Pulmonary artery endothelial cell (primary cell): ENCODE measurements at regions not wholly inside any gene's neighbourhood (a gene's known extent, or its start where the extent isn't known, plus 50 kb on each side); places are given as distances from the start of the nearest gene placed in this dataset.
"Not testable (repeated sequence)": the region's sequence is repeated elsewhere in the genome, so short reads cannot be mapped to it uniquely, and the experiment has no call there.

Experiments
- DNase-seq: peaks from one replicate; pipeline ENCODE4 v3.0.0-alpha.2; 2011; ENCODE audit warnings: low read depth, low spot score

GRCh38 chr22:49466878-49467595 lies 360.6 kb downstream of the BRD1 start:
- no peak for DNase-seq

DNA sequence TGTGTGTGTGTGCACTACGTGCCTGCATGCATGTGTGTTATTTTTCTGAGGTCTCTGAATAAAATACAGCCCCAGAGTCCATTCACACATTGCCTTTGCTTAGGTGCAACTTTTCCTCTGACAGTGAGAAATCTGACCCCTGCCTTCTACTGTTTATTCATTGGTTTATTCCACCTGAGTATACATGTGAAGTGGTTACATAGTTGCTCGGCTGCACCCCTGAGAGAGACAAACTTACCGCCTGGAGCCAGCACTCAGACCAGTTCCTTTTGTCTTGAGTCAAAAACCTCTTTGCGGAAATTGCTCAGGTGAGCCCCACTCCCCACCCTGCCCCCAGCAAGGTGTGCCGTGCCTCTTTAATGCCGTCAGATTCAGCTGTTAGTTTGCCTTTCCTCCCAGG lies 363.6 kb downstream of the BRD1 start:
- no peak for DNase-seq

DNA sequence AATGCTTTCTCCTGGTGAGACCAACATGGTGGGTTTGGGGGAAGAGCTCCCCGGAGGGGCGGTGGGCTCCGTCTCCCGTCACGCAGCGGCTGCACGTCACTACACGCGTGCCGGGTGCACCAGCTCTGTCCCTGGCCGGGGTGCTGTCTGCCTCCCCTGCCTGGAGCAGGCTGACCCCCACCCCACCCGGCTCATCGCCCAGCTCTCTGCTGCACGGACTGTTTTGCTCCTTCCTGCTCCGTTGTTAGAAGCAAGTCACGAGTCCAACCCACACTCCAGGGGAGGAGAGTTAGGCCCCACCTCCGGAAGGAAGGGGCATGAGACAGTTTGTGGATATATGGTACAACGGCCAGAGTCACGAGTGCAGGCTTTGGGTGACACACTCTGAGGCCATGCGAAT lies 364.9 kb downstream of the BRD1 start:
- no peak for DNase-seq

DNA sequence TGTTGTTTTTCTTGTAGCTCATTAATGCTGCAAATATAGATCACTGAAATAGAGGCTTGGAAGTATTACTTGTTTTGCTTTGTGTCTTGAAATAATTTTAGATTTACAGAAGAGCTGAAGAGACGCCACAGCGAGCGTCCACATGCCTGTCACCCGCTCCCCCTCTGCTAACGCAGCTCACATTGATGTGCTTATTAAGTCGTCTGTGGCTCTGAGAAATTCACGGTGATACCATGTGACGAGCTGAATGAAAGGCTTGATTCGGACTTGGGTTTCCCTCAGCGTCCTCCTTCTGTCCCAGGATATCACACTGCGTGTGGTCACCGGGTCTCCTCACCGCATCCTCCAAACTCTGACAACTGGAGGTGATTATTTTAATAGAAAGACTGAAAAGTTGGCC lies 365.4 kb downstream of the BRD1 start:
- no peak for DNase-seq

DNA sequence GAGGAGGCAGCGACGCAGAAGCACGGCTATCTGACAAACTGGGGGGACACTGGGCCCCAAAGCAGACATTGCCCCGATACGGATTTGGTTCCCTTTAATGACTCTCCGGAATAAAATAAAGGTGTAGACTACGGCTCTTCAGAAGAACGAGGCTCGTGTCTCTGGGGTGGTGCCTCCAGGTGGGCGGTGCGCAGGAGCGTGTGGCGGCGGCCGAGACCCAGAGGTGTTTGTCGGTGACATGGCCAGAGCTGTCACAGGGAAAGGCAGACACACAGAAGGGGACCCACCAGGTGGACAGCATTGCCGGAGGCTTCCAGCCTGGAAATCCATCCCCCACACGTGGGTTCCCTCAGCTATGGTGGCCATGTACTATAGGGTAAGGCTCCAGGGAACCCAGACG lies 366.0 kb downstream of the BRD1 start:
- no peak for DNase-seq

GRCh38 chr22:49460592-49461281 lies 366.9 kb downstream of the BRD1 start:
- no peak for DNase-seq

DNA sequence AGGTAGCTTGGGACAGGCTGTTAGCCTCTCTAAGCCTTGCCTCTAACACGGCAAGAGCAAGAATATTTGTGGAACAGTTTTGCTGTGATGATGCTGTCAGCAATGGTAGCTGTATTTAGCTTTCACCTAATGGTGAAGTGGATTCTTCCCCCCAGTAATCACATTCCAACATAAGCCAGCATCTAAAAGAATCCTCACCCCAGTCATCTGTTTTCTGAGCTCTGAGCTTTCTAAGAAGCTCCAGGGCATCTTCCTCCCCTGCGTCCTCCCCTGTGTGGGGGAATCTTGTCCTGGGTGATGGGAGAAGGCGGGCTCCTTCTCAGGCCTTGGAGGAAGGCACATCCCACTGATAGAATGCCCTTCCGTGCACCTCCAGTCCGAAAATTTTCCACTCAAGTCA lies 367.6 kb downstream of the BRD1 start:
- no peak for DNase-seq

GRCh38 chr22:49458708-49459099 lies 369.0 kb downstream of the BRD1 start:
- DNase-seq = no peak

DNA sequence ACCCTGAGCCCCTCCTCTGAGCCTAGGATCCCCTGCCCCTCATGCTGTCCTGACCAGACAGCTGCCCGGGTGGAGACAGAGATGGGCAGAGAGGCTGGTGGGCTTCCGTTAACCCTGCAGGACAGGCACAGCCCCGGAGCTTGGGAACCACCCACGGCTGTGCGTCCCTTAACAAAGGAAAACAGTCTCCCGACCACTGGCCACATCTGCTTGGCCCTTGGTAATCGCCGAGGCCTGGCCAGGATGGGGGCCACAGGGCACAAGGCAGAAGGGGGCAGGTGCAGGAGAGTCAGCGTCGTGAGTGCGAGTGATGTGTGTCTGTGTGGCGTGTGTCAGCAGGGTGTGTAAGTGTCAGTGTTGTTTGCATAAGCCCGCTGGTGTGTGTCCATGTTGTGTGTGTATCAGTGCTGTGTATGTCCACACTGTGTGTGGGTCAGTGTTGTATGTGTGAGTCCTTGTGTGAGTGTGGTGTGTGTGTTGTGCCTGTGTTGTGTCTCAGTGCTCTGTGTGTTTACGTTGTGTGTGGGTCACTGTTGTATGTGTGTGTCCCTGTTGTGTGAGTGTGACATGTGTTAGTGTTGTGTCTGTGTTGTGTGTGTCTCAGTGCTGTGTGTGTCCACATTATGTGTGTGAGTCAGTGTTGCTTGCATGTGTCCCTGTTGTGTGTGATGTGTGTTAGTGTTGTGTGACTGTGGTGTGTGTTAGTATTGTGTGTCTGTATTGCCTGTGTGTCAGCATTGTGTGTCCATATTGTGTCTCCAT lies 369.5 kb downstream of the BRD1 start:
- no peak for DNase-seq

DNA sequence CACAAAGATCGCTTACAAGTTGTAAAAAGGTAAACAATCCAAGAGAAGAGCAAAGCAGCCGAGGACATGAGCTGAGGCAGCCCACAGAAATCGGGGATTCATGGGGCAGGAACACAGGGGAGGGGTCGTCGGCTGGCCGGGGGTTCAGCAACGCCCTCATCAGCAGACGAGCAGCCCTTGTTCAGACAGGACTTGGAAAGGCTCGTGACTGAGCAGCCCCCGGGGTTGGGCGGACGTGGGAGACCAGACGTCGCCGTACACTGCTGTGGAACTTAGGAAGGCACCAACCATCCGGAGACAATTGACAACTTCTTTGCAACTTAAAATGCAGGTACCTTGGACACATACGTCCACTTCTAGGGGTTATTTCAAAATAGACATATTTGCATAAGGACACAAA lies 370.5 kb downstream of the BRD1 start:
- no peak for DNase-seq

DNA sequence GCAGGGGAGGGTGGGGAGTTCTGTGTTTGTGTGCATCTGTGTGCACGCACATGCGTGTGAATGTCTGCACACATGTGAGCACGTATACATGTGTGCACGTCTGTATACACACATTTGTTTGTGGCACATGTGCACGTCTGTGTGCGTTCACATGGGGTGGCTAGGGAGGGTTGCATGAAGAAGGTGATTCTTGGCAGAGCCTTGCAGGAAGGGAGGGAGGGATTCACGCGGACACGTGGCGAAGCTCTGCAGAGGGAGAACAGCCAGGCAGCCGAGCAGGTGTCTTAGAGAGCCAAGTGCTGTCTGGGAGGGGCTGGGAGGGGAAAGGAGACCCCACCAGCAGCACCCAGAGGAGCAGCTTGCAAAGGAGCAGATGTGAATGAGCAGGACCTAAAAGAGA lies 372.1 kb downstream of the BRD1 start:
- DNase-seq = no peak

DNA sequence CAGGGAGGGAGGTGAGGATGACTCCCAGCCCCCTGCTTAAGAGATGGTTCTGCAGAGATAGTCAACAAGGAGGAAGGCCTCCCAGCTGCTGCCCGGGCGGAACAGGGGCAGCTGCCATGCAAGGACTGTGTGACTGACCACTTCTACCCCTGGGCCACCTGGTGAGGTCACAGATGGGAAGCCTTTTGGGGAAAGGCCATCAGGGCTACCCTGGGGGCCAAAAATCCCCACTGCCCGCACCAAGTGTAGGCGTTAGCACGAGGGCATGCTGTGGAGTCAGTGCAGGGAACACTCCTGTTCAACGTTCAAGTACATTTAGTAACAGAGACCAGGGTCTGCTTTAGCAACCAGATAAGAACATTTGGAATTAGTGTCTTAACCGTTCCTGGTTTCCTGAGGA lies 372.9 kb downstream of the BRD1 start:
- no peak for DNase-seq

DNA sequence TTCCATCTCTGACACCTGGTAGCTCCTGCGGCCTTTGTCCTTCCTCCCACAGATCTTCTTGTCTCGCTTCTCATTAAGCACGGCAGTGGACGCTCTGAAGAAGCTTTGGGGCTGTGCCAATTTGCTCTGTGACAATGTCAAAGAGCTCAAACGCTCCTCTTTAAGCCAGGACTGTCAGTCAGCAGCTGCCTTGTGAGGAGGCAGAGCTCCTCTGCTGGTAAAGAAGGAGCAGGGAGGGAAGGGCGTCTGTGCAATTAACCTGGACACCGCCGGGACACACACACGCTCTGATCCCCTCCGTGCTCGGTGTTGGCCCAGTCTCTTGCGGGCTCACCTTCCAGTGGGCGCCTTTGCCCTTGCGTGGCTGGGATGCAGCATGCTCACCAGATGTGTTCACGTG lies 373.9 kb downstream of the BRD1 start:
- no peak for DNase-seq

DNA sequence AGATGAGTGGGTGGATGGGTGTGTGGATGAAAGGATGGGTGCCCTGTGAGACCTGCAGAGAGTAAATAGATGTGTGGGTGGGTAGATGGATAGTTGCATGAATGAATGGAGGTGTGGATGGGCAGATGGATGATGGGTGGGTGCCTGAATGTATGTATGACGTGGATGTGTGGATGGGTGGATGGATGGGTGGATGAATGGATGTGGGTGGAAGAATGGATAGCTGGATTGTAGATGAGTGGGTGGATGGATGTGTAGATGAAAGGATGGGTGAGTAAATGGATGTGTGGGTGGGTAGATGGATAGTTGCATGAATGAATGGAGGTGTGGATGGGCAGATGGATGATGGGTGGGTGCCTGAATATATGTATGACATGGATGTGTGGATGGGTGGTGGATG lies 374.7 kb downstream of the BRD1 start:
- not testable (repeated sequence) for DNase-seq

GRCh38 chr22:49452362-49452946 lies 375.2 kb downstream of the BRD1 start:
- no peak for DNase-seq

- DNase-seq = no peak
Measured at GRCh38 chr22:49451070-49451840, 376.4 kb downstream of the BRD1 start.

DNA sequence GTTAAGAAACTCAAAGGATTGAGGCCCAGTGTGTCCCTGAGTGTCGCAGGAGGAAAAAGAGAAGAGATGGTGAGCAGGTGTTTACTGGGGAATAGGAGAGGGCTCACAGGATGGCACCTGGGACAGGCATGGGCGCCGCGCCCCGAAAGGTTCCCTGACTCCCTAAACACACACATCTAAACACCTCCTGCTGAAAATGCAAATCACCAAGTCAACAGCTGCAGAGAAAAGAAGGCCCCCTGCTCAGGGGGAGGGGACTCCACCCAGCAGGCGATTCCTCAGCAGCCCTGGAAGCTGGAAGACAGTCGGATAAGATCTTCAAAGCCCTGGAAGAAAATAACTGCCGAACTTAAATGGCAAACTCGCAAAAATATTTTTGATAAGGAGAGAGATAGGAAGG lies 377.2 kb downstream of the BRD1 start:
- no peak for DNase-seq

DNA sequence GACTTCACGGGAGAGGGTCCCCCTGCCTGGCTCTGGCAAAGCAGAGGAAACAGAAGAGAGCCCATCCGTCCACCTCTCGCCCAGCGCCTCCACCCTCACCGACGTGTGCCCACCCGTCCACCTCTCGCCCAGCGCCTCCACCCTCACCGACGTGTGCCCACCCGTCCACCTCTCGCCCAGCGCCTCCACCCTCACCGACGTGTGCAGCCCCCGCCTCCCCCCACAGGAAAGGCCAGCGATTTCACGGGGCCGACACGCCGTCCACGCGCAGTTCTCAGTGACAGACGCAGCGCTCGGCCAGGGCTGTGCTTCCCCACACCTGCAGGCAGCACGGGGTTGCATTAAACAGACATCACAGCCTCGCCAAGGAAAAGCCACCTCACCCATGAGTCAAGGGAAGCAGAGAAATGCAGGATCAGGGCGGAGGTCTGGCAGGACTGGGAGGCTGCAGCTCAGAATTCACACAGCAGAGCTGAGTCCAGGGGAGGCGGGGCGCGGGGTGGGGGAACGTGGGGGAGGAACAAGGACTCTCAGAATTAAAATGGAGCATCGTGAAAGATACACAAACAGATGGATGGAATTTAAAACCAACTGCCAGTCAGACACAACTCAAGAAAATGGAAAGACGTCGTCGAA lies 377.7 kb downstream of the BRD1 start:
- no peak for DNase-seq

DNA sequence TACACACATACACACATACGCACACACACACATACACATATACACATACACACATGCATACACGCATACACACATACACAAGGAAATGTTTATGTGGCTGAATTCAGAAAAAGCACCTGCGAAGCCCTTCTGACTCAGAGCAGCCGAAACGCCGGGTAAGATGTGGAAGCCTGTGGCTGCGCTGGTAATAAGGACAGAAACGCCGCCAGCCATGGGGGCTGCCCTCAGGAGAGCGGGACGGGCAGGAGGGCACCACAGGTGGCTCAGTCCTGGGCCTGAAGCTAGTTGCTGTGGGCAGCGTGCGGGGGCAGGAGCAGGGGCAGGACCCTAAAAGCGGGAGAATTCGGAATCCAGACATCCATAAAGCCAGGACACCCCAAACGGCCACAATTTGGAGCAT lies 378.3 kb downstream of the BRD1 start:
- no peak for DNase-seq

DNA sequence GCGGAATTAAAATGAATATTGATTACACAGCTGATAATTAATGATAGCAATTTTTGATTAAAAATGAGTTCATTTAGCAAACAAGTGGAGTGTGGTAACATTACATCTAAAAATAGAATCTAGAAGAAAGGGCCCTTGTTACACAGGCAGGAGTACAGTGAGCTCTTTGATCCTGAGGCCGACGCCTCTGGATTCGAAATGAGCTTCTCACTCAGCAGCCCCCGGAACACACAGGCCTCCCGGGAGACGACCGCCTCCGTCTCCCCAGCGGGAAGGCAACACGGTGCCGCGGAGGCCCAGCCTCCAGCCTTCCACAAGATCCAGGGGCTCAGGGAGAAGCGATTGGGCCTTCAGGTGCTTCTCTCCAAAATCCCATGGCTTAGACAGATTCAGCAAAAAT lies 379.1 kb downstream of the BRD1 start:
- DNase-seq = no peak

GRCh38 chr22:49447837-49448236 lies 379.8 kb downstream of the BRD1 start:
- DNase-seq = no peak
